Stimulated activated CD8-positive, alpha-beta memory T cell treated with anti-CD3 and anti-CD28 coated beads, Interleukin-7, amount 100 ng/mL, for 1 hour (primary cell): ENCODE measurements at regions not wholly inside any gene's neighbourhood (a gene's known extent, or its start where the extent isn't known, plus 50 kb on each side); places are given as distances from the start of the nearest gene placed in this dataset.

Experiments used
- DNase-seq, 2 donors: peaks; one replicate each; pipeline ENCODE4 v3.0.0-alpha.2; 2020; ENCODE audit warnings: low read depth in 2 of 2

DNA sequence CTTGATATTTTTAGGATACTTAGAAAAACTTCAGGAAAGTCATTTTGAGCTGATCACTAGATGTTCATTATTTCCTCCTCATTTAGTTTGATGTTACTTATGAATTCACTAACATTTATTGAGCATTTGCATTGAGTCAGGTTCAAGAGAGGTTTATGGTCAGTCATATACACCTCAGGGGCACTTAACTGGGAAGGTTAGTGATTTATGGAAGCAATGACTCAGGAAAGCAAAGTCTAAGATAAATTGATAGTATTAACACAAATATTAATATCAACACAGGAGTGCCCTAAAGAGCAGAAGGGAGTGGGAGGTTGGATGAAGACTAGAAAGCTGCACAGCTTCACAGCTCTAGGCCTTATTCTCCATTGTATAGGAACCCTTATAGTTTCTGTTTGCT lies 177.0 kb upstream of the TNFAIP3 start:
- DNase-seq = no peak

DNA sequence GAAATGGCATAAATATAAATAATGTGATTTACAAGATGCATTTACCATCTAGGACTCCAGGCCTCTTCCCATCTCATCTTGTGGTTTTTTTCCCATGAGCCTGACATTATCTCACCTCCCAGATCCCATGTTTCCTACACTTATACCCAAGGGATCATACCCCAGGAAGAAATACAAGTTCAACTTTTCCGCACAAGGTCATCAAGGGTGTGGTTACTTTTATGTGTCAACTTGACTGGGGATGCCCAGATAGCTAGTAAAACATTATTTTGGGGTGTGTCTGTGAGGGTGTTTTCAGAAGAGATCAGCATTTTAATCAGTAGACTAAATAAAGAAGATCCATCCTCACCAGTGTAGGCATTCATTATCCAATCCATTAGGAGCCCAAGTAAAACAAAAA lies 176.3 kb upstream of the TNFAIP3 start:
- no peak for DNase-seq

DNA sequence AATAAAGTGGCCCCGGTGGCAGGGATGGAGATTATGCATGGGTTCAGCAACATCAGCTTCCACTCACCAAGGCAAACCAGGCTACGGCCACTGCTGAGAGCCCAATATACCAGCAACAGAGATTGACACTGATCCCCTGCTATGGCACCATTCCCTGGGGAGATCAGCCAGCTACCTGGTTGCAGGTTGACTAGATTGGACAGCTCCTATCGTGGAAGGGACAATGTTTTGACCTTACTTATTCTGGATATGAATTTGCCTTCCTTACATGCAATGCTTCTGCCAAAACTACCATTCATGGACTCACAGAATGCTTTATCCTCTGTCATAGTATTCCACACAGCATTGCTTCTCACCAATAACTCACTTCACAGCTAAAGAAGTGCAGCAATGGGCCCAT lies 174.8 kb upstream of the TNFAIP3 start:
- DNase-seq = no peak

DNA sequence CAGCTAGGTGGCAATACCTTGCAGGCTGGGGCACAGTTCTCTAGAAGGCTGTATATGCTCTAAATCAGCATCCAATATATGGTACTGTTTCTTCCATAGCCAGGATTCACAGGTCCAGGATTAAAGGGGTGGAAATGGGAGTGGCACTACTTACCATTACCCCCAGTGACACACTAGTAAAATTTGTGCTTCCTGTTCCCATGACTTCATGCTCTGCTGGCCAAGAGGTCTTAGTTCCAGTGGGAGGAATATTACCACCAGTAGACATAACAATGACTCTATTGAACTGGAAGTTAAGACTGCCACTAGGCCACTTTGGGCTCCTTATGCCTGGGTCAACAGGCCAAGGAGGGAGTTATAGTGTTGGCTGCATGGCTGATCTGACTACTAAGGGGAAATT lies 174.3 kb upstream of the TNFAIP3 start:
- no peak for DNase-seq

DNA sequence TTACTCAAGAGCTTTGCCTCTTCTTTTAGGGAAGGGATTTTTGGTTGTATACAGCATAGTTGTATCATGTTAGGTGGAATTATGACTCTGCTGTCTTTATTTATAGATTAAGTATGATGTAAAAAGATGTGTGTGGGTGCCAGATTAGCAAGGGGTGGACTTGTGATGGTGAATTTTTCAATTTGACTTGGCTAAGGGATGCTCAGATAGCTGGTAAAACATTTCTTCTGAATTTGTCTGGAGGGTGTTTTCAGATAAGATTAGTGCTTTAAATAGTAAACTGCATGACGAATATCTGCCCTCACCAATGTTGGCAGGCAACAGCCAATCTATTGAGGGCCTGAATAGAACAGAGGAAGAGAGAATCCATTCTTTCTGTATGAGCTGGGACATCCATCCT lies 173.3 kb upstream of the TNFAIP3 start:
- DNase-seq = no peak

DNA sequence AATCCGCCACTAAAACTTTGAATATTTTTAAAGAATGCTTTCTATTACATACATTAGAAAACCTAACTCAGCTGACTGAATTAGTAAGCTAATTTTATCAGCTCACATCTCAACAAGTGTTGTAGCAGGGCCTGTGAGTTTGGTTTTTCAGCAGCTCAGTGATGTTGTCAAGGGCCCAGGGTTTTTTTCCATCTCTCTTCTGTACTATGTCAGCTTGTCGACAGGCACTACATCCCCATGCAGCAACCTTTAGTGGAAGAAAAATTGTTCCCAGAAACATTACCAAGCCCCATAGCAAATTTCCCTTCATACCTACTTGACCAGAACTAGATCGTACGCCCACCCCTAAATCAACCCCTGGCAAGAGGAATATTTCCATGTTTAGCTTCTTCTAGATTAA lies 170.3 kb upstream of the TNFAIP3 start:
- DNase-seq = no peak

DNA sequence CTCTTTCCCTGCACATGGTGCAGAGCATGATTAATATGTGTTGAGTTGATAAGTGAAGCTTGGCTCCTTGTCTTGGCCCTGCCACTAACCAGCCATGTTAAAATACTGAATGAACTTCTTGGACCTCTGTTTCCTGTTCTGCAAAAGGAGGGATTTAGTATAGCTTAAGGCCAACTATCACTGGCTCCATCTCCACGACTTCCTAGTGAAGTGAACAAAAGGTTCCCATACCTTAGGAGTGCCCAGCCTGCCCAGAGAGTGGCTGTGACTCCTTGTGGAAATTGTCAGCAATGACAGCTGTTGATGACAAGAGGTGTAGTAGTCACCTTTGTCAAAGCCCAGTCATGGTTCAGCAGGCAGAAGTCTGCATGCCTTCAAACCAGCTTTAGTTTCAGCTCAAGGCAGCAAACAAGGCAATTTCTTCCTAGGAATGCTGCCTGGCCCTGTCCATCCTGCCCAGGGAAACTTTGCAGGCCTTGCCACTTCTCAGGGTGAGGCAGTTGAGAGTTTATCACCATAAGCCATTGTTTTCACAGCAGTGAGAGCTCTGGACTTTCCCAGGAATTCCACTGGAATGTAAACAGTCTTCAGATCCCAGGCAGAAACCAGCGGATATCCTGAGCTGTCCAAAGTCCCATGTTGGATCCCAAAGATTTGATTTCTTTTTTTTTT lies 169.7 kb upstream of the TNFAIP3 start:
- DNase-seq = no peak

DNA sequence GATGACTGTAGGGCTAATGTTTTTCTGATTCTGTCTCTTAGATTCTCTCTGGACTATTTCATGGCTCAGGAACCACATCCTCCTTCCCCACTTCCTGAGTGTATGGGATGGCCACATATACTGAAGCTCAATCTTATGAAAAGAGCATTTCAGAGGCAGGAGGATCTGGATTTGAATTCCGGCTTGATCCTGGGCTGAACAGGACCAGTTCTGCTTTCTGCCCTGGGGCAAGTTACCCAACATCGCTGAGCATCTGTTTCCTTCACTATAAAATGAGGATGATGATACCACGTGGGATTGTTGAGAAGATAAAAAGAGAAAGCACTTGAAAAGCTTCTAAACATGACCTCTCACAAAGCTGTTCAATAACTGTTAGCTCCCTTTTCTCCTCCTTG lies 168.4 kb upstream of the TNFAIP3 start:
- DNase-seq = no peak

DNA sequence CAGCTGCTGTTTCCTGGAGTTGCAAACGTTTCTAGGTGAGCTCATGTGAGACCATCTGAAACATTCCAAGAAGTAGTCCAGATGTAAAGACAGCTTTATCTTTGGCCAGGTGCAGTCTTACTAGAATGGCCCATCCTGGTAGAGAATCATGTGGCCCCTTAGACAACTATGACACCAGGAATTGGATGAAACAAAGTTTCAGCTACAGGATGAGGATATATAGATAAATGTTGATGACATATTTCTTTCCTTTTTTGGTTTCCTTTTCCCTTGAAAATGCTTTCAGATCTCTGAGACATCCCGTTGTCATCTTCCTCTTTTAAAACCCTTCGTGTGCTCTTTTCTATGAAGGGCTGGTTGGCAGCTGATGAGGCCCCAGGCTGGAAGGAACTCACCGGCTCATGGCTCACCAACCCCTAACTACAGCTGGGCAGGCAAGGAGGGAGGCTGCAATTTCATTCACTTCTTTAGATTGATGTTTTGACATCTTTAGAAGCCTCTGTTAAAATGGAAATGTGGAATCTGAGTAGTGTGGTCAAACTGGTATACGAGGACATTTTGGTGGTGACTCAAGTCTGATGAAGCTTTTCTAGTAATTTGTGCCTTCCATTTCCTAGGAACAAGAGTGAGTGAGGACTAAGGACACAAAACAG lies 167.9 kb upstream of the TNFAIP3 start:
- no peak for DNase-seq

DNA sequence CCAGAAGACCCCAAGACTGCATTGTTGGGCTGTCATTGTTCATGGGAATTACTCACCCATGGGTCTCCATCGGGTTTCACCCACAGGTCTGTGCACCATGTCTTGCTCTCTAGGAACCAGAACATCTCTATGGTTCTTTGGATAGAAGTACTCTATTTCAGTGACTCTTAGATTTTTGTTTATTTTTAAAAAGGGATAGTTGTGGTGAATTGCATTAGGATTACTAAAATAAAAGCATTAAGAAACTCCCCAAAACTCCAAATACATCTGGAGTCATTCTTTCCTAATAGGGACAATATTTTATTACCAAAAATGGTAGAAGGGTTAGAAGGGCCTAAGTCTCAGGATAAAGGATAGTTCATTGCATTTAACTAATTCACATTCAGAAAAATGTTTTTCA lies 166.9 kb upstream of the TNFAIP3 start:
- no peak for DNase-seq

DNA sequence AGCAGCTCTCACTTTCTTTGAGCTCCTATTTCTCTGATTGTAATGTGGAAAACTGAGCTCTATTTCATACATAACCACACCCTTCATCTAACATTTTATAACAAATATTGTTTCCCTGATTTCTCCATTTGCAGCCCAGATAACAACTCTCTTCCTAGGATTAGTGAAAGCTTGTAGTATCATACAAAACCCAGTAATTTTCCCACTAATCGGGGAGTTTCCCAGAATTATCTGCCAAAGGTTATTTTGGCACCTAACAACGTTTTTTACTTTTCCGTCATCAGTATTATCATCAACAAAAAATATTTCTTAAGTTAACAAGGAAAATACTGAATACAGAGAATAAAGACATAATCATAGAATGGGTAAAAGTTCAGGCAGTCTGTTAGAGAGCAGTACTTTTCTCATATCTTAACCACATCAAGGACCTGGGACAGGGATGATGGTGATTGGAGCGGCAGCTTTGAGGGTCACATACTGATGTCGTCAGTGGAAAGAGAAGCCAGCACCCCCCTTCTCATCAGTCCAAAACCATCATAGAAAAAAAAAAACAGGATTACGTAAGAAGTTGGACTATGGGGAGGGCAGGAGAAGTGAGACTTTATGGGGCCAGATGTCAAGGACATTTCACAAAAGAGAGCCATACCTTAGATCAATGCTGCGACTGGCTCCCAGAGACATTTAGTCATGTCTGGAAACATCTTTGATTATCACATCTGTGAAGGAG lies 166.1 kb upstream of the TNFAIP3 start:
- DNase-seq = no peak

DNA sequence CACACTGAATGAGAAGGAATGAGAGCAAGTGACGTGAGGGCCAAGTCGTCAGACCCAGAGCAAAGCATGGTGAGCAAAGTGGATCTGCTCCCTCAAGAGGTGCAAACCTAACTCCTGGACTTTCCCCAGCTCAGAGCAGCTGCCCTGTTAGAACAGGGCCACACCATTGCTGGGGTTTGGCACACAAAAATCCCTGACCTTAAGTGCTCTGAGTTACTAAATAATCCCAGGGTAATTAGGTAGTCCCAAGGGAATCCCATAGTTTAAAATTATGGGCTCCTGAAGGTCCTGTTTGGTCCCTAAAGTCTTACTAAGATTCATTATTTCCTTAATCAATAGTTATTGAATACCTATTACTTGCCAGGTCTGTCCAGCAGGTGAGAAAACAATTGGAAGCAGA lies 165.1 kb upstream of the TNFAIP3 start:
- no peak for DNase-seq

DNA sequence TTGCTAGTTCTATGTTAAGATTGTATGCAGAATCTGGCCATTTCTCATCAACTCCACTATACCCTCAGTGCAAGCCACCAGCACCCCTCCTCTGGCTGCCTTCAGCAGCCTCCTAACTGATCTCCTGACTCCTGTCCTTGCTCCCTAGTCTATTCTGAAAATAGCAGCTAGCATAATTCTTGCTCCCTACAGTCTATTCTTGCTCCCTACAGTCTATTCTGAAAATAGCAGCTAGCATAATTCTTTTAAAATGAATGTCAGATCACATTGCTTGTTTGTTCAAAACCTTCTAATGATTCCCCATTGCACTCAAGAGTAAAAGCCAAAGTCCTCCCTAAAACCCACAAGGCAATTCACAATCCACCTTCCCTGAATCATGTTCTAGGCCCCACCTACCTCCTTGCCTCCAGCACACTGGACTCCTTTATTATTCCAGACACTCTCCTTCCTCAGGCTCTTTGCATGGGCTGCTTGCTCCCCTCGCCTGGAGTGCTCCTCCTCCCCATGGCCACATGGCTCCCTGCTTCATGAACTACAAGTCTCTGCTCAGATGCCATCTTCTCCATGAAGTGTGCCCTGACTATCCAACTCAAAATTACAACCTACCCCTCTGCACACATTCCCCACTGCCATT lies 164.2 kb upstream of the TNFAIP3 start:
- DNase-seq = no peak

DNA sequence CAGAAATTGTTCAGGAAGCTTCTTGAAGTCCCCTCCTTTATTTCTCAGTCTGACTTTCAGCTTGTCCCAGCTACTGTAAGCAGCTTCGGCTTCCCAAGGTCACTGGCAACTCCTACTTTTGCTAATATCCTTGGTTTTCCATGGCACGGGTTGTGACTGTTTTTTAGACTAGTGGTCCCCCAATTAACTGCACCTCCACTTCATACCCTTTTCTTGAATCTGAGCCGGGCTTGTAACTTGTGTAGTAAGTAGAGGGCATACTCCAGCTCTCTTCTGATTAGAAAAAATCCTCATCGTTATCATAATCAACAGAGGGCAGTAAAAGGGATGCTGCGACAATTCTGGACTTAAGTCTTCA lies 162.3 kb upstream of the TNFAIP3 start:
- no peak for DNase-seq

DNA sequence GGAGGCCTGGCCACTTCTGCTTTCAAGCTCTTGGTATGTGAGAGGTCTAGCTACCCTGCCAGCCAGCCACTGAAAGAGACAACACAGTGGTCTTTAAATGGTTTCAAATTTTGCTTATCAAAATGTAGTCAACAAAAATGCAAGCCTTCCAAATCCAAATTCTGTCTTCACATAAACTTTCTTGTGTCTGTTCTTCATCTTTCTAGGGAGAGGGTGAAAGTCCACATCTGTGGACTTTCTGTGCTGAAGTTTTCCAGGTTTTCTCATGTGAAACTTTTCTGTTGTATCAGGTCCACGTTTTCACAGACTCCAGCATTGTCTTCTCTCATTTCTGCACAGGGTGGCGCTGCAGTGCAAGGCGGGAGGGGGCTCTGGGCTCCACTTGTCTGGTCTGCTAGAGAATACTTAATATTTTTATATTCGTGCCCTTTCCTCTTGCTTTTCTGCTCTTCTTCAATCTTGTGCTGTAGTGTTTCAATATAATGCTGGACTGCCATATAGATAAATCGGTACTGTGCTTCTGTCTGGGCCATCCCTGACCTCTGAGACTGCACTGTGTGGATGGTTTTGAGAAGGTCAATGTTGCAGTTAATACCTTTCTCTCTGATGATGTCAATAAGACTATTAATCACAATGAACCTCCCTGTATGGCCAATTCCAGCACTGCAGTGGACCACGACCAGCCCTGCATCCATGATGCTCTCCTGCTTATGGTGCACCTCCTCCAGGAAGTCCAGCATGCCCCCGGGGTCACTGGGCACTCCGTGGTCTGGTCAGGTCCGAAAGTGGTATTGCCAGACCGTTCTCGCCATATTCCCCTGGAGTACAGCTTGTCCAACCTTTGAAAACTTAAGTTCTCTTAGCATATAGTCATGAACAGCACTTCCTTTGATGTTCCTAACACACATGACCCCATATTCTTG lies 161.6 kb upstream of the TNFAIP3 start:
- DNase-seq = peak; percentile 44 to 64

DNA sequence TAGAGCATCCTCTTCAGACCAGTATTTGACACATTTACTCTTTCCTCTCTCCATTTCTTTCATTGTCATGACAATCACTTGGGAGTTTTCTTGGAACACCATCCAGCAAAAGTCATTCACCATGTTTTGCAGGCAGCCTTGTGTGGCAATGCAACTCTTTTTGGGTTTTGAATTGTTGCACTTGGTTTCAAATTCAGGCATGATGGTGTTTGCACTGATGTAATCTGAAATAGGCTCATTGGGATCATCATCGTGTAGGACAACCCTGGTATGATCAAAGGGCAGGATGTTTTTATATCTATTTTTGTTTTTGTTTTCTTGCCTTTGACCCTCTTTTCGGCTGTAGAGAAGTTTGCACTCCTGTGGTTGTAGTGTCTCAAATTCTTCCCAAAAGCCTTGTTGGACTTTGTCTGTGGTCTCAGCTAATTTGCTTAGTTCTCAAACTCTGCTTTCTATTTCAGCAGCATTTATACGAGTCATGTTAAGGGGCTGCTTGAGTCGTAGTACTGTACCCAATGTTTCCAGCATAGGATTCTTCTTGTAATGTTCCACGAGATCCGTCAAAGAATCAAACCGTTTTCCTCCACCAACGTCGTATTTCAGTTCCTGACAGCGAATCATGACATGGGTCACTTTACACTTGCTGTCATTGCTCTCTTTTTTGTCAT lies 160.8 kb upstream of the TNFAIP3 start:
- DNase-seq = no peak

DNA sequence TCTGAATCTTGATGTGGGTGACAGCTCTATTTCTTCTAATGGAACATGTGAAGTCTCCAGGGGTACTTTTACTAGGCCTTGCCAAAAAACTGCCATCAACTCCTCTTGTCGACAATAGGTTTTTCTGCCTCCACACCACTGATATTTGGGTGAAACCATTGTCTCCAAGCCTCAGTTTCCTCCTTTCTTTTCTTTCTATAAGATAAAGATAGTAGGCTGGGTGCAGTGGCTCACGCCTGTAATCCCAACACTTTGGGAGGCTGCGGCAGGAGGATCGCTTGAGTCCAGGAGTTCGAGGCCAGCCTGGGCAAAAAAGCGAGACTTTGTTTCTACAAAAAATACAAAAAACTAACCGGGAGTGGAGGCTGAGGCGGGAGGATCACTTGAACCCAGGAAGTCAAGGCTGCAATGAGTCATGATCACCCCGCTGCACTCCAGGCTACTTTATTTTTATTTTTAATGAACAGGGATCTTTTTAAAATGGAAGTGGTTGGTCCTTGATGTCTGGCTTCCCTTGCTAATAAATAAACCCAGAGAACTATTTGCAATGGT lies 159.9 kb upstream of the TNFAIP3 start:
- DNase-seq = no peak

DNA sequence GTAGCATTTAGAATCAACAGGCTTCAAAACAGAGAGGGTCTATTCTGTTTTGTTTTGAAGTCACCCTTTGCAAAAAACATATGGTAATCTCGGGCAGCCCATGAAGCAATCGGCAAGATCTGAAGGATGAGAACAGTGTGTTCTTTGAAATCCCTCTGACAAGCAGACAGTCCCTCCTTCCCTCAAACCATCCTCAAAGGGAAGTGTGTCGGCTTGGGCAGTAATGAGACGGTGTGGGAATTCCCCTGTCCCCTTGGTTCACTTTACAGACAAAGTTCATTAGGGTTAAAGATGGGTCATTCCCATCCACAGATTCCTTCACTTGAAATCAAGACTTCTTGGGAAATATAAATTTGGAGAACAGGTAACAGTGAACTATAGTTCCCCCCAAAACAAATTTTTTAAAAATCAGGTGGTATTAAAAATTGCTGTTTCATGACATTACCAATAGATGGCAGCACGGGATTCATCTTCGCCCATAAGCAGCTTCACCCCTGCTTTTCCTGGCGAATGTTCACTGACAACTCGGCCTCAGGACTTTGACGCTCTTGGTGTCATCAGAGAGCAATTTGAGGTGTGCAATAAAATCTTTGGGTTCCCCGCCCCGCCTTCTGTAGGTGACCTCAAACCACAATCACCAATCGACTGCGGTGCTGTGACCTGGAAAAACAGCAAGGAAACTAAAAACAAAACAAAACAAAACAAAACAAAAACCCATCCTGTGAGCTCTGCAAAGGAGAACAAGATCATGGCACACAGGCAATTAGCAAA lies 159.3 kb upstream of the TNFAIP3 start:
- DNase-seq = peak; percentile 45 to 64

DNA sequence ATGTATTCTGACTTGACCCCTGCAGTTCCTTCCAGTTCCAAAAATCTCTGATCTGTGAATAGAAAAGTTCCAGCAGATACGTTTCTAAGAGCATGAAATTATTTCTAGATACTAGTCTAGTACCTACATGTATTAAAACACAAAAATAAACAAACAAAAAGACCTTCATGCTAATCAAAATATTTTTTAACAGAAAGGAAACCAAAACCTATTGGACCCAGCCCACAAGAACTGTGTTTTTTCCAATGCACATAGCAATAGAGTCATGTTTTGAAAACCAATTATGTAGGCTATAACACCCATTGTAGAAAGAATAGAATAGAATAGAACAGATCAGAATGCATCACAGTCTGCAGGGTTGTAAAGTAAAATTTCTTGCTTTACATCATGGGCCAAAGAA lies 158.6 kb upstream of the TNFAIP3 start:
- no peak for DNase-seq
